Transverse colon (tissue), 4 donors: ENCODE measurements at regions not wholly inside any gene's neighbourhood (a gene's known extent, or its start where the extent isn't known, plus 50 kb on each side); places are given as distances from the start of the nearest gene placed in this dataset.

ENCODE experiments used
- DNase-seq: peaks from one replicate; pipeline ENCODE4 v3.0.0-alpha.2; 2019
- H3K27ac ChIP-seq, 4 donors: fragments of 200-600 bp; sonication (generic); 2 replicates each; pipeline ENCODE4 v1.5.1; 2016 to 2018; ENCODE audit warnings: inconsistent platforms in 4 of 4
- H3K27me3 ChIP-seq: fragments of 200-600 bp; sonication (generic); 2 replicates; pipeline ENCODE4 v1.5.1; 2017; ENCODE audit warnings: inconsistent platforms
- H3K36me3 ChIP-seq, 4 donors: fragments of 200-600 bp; sonication (generic); 2 replicates each; pipeline ENCODE4 v1.5.1; 2017 to 2019; ENCODE audit warnings: inconsistent platforms in 4 of 4
- H3K4me1 ChIP-seq, 4 donors: fragments of 200-600 bp; sonication (generic); 2 replicates each; pipeline ENCODE4 v1.5.1; 2017 to 2020; ENCODE audit warnings: inconsistent platforms in 4 of 4
- H3K4me3 ChIP-seq, 4 donors: fragments of 200-600 bp; sonication (generic); 1 replicate in 1 of 4; 2 replicates in 3 of 4; pipeline versions ENCODE4 v1.5.1 to v1.6.1; 2017 to 2019; ENCODE audit warnings: inconsistent platforms in 4 of 4
- H3K9me3 ChIP-seq, 2 donors: fragments of 200-600 bp; sonication (generic); 2 replicates each; pipeline ENCODE4 v1.5.1; 2017 to 2019; ENCODE audit warnings: inconsistent platforms in 2 of 2
- EP300 ChIP-seq: sonication (generic); formaldehyde crosslinking; IDR thresholded peaks from one replicate; pipeline ENCODE4 v1.6.1; 2017; ENCODE audit warnings: antibody characterized with exemption, low read depth
- POLR2A ChIP-seq: fragments of 450-650 bp; IDR thresholded peaks from one replicate; pipeline ENCODE4 v1.6.1; 2016; ENCODE audit warnings: antibody characterized with exemption, mild to moderate bottlenecking, moderate library complexity
- POLR2AphosphoS5 ChIP-seq, 3 donors: sonication (generic); formaldehyde crosslinking; IDR thresholded peaks; one replicate each; pipeline ENCODE4 v1.6.1; 2016; ENCODE audit warnings: antibody characterized with exemption in 3 of 3
- WGBS, 2 donors: methylation state at CpG; one replicate each; pipeline ENCODE4 v1.1.5; 2018; ENCODE audit warnings: low coverage in 1 of 2; 5-methylcytosine and 5-hydroxymethylcytosine counted together
- in situ Hi-C, 4 donors: fragments of 200-750 bp; cut with MboI; loops; one replicate each; pipeline versions ENCODE4 v1.15.0 to v1.15.1; 2017; ENCODE audit warnings: low sequenced_read_pairs in 3 of 4, low pct_ligation_motif_present in 1 of 4, low pct_unique_long_range_greater_than_20kb in 1 of 4
- intact Hi-C: fragments of 100-400 bp; cut with DNase I; formaldehyde crosslinking; loops from one replicate; pipeline ENCODE4 v1.15.1; 2023; ENCODE audit warnings: low total_unique reads
- TF ChIP-seq, protein P1 (sequence below), 5 experiments: fragments of 200-600 bp in 3 of 5; fragments of 450-650 bp in 2 of 5; sonication (generic) in 3 of 5; IDR thresholded peaks; 1 replicate in 2 of 5; 2 replicates in 3 of 5; pipeline ENCODE4 v1.5.1; 2016 to 2017; ENCODE audit warnings: antibody characterized with exemption in 5 of 5, inconsistent platforms in 3 of 5, mild to moderate bottlenecking in 2 of 5, moderate library complexity in 1 of 5

DNA sequence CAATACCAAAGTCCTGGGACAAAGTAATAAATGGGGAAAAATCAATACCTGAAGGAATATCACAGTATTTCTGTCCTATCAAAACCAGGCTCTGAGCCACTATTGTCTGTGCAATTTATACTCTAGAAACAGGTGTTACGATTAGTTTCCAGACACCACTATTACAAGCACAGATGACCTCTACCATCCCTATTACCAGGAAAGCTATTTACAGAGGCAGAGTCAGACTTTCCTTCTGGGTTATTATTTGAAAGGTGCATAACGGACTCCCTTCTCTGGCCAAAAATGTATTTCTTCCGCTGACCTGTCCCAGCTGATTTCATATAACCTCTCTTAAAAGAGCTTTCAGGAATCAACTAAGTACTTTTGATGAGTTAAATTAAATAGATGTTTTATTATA, 154.6 kb upstream of the LRRC7 start:
- no peak for DNase-seq
- H3K9me3 ChIP-seq, result no peaks in the 10 kb centered on the region
- TF ChIP-seq POLR2AphosphoS5 (IDR thresholded peaks at IDR 0.05), result no peak
- TF ChIP-seq, protein P1, sequence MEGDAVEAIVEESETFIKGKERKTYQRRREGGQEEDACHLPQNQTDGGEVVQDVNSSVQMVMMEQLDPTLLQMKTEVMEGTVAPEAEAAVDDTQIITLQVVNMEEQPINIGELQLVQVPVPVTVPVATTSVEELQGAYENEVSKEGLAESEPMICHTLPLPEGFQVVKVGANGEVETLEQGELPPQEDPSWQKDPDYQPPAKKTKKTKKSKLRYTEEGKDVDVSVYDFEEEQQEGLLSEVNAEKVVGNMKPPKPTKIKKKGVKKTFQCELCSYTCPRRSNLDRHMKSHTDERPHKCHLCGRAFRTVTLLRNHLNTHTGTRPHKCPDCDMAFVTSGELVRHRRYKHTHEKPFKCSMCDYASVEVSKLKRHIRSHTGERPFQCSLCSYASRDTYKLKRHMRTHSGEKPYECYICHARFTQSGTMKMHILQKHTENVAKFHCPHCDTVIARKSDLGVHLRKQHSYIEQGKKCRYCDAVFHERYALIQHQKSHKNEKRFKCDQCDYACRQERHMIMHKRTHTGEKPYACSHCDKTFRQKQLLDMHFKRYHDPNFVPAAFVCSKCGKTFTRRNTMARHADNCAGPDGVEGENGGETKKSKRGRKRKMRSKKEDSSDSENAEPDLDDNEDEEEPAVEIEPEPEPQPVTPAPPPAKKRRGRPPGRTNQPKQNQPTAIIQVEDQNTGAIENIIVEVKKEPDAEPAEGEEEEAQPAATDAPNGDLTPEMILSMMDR (IDR thresholded peaks at IDR 0.05), result no peak
- TF ChIP-seq POLR2A, result no peak
- no peak for TF ChIP-seq EP300
- 62 to 70% methylated on average over 3 of the region's 3 CpGs for WGBS, 2 donors
- no peaks in the 10 kb centered on the region for H3K4me1 ChIP-seq
- no peak overlapping the region for H3K27ac ChIP-seq
- no peaks in the 10 kb centered on the region for H3K36me3 ChIP-seq
- no peaks in the 10 kb centered on the region for H3K27me3 ChIP-seq
- H3K4me3 ChIP-seq, result no peak overlapping the region
- intact Hi-C loops, result no loop called here
- in situ Hi-C loops, result no loop called here

DNA sequence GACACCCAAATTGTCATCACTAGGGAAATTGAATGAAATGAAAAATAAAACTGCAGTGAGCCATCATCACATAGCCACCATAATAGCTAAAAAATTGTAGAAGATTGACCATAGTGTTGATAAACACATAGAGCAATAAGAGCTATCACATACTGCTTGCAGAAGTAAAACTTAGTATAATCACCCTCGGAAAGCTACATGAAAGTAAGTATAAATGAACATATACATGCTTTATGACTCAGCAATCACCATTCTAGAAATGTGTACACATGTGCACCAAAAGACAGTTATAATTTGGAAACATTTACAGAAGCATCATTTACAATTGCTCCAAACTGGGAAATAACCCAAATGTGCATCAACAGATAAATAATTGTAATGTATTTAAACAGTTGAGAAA, 153.1 kb upstream of the LRRC7 start:
- no peak for DNase-seq
- Histone ChIP-seq H3K27me3 (no peaks in the 10 kb centered on the region), H3K36me3 (no peaks in the 10 kb centered on the region), H3K4me3 (no peak overlapping the region), H3K27ac (no peak overlapping the region), H3K9me3 (no peaks in the 10 kb centered on the region), H3K4me1 (no peaks in the 10 kb centered on the region)
- in situ Hi-C loops, result no loop called here
- intact Hi-C loops, result no loop called here
- WGBS, 2 donors, result 53 to 60% methylated on average over 1 of the region's 1 CpG
- TF ChIP-seq POLR2AphosphoS5 (IDR thresholded peaks at IDR 0.05), result no peak
- TF ChIP-seq, protein P1 (IDR thresholded peaks at IDR 0.05), result no peak
- no peak for TF ChIP-seq POLR2A
- TF ChIP-seq EP300, result no peak

DNA sequence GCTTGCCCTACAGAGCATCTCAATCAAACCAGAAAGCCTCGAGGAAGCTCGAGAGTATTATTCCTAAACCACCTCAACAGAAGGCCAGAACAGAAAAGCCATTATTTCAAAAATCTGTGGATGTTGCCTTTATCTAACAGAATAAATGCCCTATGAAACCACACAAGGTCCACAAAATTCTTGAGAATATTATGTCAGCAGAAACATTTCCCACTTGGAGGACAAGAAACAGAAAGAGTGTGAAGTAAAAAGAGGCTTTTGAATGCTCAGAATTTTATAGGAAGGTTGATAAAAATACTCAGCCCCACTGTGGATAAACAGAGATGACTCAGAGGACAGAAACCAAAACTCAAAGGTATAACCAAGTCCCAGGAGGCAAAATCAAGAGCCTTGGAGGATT, 146.4 kb upstream of the LRRC7 start:
- in situ Hi-C loops (no loop called here), intact Hi-C loops (no loop called here)
- Histone ChIP-seq H3K27ac (no peak overlapping the region), H3K27me3 (no peaks in the 10 kb centered on the region), H3K36me3 (no peaks in the 10 kb centered on the region), H3K4me3 (no peak overlapping the region), H3K4me1 (no peaks in the 10 kb centered on the region), H3K9me3 (no peaks in the 10 kb centered on the region)
- DNase-seq, result no peak
- 65 to 66% methylated on average over 2 of the region's 2 CpGs for WGBS, 2 donors
- TF ChIP-seq POLR2A (no peak), EP300 (no peak), POLR2AphosphoS5 (IDR thresholded peaks at IDR 0.05) (no peak)
- TF ChIP-seq, protein P1 (IDR thresholded peaks at IDR 0.05), result no peak

DNA sequence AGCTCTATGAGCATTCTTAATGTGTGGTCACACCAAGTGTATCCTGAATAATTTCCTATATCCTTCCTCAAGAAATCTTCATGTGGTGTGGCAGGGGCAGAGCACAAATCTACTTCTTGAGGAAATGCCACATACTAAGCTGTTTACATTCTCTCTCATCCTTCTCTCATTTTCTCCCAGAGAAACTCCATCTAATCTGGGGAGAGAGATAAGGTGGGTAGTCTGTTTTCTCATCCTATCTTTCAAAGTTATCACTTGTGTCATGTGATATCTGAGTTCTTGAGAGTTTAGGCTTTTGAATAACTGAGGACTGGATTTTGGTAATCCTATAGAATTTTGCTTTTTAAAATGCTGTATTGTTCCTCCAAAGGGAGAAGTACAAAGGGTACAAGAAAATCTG, 141.9 kb upstream of the LRRC7 start:
- H3K27me3 ChIP-seq, result no peaks in the 10 kb centered on the region
- TF ChIP-seq, protein P1 (IDR thresholded peaks at IDR 0.05), result no peak
- no peak for TF ChIP-seq POLR2AphosphoS5 (IDR thresholded peaks at IDR 0.05)
- no peaks in the 10 kb centered on the region for H3K9me3 ChIP-seq
- H3K4me3 ChIP-seq, result no peak overlapping the region
- no peak for DNase-seq
- H3K4me1 ChIP-seq, result no peaks in the 10 kb centered on the region
- intact Hi-C loops (no loop called here), in situ Hi-C loops (no loop called here)
- H3K27ac ChIP-seq, result no peak overlapping the region
- H3K36me3 ChIP-seq, result no peaks in the 10 kb centered on the region
